Smooth muscle cell (in vitro differentiated cells): ENCODE measurements at regions not wholly inside any gene's neighbourhood (a gene's known extent, or its start where the extent isn't known, plus 50 kb on each side); places are given as distances from the start of the nearest gene placed in this dataset.

ENCODE experiments used
- DNase-seq: peaks from one replicate; lab custom pipeline; 2025; ENCODE audit not compliant: unreplicated experiment; lab: John Stamatoyannopoulos, UW
- H2AFZ ChIP-seq: fragments of 200-600 bp; sonication (generic); 2 replicates; pipeline ENCODE4 v1.6.0; 2016; ENCODE audit warnings: antibody characterized with exemption, low read depth, mild to moderate bottlenecking
- H3F3A ChIP-seq: fragments of 200-600 bp; sonication (generic); 2 replicates; pipeline ENCODE4 v1.6.0; 2017; ENCODE audit warnings: antibody characterized with exemption, low read depth
- H3K27ac ChIP-seq: fragments of 200-600 bp; sonication (generic); 2 replicates; pipeline ENCODE4 v1.5.1; 2016; ENCODE audit warnings: low read depth, mild to moderate bottlenecking
- H3K27me3 ChIP-seq: fragments of 200-600 bp; sonication (generic); 2 replicates; pipeline ENCODE4 v1.6.1; 2016; ENCODE audit warnings: low read depth, mild to moderate bottlenecking
- H3K36me3 ChIP-seq: fragments of 200-600 bp; sonication (generic); 2 replicates; pipeline ENCODE4 v1.5.1; 2016; ENCODE audit warnings: low read depth
- H3K4me1 ChIP-seq: fragments of 200-600 bp; sonication (generic); 2 replicates; pipeline ENCODE4 v1.5.1; 2016; ENCODE audit warnings: low read depth
- H3K4me2 ChIP-seq: fragments of 200-600 bp; sonication (generic); 2 replicates; pipeline ENCODE4 v1.6.0; 2016; ENCODE audit warnings: mild to moderate bottlenecking
- H3K4me3 ChIP-seq: fragments of 200-600 bp; sonication (generic); 2 replicates; pipeline ENCODE4 v1.5.1; 2016; ENCODE audit warnings: mild to moderate bottlenecking
- H3K79me2 ChIP-seq: fragments of 200-600 bp; sonication (generic); 2 replicates; pipeline ENCODE4 v1.6.0; 2016; ENCODE audit warnings: low read depth, mild to moderate bottlenecking
- H3K9ac ChIP-seq: fragments of 200-600 bp; sonication (generic); 2 replicates; pipeline ENCODE4 v1.6.0; 2016; ENCODE audit warnings: low read depth
- H3K9me3 ChIP-seq: fragments of 200-600 bp; sonication (generic); replicated peaks from 2 replicates; pipeline ENCODE4 v1.5.1; 2016; ENCODE audit warnings: low read depth
- H4K20me1 ChIP-seq: fragments of 200-600 bp; sonication (generic); 2 replicates; pipeline ENCODE4 v1.6.0; 2016; ENCODE audit warnings: low read depth
- WGBS: methylation state at CpG from one replicate; pipeline ENCODE4 v1.1.7; 2016; ENCODE audit warnings: low lambda C conversion rate; 5-methylcytosine and 5-hydroxymethylcytosine counted together
- TF ChIP-seq, protein P1 (sequence below): fragments of 200-600 bp; sonication (generic); IDR thresholded peaks from 2 replicates; pipeline ENCODE4 v1.5.1; 2017; ENCODE audit warnings: borderline replicate concordance, mild to moderate bottlenecking, antibody characterized with exemption; ENCODE audit not compliant: insufficient read depth, poor library complexity, severe bottlenecking

DNA sequence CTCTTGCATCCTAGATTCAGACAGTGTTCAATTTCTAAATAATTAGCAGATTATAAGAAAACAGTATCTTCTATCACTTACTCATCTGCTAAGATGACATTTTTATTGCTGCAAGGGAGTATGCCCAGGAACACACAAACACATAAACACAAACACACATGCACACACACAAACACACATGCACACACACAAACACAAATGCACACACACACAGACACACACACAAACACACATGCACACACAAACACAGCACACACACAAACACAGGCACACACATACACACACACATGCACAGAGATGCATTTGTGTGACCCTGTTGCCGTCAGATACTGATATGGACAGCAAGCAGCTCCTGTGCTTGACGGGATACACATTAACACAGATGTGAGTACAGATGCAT lies 612.9 kb downstream of the IRX1 start:
- H3F3A ChIP-seq, result no peaks in the 10 kb centered on the region
- no peak overlapping the region for H3K27ac ChIP-seq
- H2AFZ ChIP-seq, result no peak overlapping the region
- TF ChIP-seq, protein P1, sequence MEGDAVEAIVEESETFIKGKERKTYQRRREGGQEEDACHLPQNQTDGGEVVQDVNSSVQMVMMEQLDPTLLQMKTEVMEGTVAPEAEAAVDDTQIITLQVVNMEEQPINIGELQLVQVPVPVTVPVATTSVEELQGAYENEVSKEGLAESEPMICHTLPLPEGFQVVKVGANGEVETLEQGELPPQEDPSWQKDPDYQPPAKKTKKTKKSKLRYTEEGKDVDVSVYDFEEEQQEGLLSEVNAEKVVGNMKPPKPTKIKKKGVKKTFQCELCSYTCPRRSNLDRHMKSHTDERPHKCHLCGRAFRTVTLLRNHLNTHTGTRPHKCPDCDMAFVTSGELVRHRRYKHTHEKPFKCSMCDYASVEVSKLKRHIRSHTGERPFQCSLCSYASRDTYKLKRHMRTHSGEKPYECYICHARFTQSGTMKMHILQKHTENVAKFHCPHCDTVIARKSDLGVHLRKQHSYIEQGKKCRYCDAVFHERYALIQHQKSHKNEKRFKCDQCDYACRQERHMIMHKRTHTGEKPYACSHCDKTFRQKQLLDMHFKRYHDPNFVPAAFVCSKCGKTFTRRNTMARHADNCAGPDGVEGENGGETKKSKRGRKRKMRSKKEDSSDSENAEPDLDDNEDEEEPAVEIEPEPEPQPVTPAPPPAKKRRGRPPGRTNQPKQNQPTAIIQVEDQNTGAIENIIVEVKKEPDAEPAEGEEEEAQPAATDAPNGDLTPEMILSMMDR, result no peak
- H3K9ac ChIP-seq, result no peak overlapping the region
- DNase-seq, result no peak
- peaks cover 7% of the 10 kb centered on the region for H3K4me1 ChIP-seq
- peaks cover 9% of the 10 kb centered on the region for H3K27me3 ChIP-seq
- no peaks in the 10 kb centered on the region for H3K36me3 ChIP-seq
- no peaks in the 10 kb centered on the region for H3K9me3 ChIP-seq
- H3K79me2 ChIP-seq, result no peaks in the 10 kb centered on the region
- no peaks in the 10 kb centered on the region for H4K20me1 ChIP-seq
- H3K4me3 ChIP-seq, result no peak overlapping the region
- 93% methylated on average over 2 of the region's 2 CpGs for WGBS
- no peak overlapping the region for H3K4me2 ChIP-seq

DNA sequence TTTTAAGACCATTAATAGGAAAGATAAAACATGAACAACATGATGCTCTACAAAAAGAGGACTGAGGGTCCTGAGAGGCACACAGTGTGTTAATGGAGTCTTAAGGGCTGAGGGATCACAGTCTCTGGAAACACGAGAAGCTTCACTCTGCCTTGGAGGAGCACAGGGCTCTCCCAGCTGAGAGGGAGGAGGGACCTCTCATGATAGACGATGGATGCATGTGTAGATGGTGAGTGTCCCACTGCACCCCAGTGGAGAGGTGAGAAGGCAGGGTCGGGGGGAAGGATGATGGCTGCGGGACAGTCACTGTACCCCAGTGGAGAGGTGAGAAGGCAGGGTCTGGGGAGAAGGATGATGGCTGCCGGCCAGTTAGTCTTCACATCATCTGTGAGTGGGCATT lies 613.4 kb downstream of the IRX1 start:
- WGBS, result 90% methylated on average over 5 of the region's 5 CpGs
- TF ChIP-seq, protein P1, result no peak
- Histone ChIP-seq H3K9me3 (no peaks in the 10 kb centered on the region), H4K20me1 (no peaks in the 10 kb centered on the region), H3K4me2 (no peak overlapping the region), H3F3A (no peaks in the 10 kb centered on the region), H3K9ac (no peak overlapping the region), H3K4me1 (peaks cover 7% of the 10 kb centered on the region), H3K36me3 (no peaks in the 10 kb centered on the region), H3K79me2 (no peaks in the 10 kb centered on the region), H2AFZ (no peak overlapping the region), H3K27me3 (peaks cover 9% of the 10 kb centered on the region), H3K4me3 (no peak overlapping the region), H3K27ac (no peak overlapping the region)
- DNase-seq, result no peak

DNA sequence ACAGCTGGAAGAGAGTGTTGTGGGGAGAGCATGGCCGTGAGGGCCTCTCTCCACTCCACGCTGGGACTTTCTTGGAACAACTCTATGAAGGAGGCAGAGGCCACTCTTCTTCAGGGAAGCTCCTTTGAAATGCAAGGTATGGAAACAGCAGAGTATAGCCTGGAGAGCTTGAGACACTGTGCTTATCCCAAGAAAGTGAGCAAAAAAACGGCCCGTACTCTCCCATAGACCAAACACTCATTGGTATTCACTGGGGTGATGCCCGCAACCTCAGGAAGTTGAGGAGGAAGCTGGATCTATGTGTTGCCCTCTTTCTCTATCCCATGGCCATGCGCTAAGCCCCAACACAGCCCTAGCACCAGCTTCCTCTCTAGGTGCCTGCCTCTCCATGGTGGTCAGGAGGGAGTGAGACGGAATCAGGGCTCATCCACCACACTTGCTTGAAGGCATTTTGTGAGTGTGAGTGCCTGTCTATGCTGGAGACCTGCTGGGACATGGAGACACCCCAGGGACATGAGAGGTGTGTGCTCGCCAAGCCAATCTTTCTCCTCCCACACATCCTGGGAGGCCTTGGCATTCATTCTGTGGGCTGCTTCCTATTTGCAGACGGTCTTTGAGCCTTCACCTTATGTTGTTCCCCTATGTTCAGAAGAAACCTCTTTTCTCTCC lies 616.6 kb downstream of the IRX1 start:
- Histone ChIP-seq H3K27ac (no peak overlapping the region), H3K4me2 (no peak overlapping the region), H4K20me1 (no peaks in the 10 kb centered on the region), H3K4me3 (no peak overlapping the region), H3F3A (no peaks in the 10 kb centered on the region), H2AFZ (no peak overlapping the region), H3K27me3 (peaks cover 9% of the 10 kb centered on the region), H3K9me3 (no peaks in the 10 kb centered on the region), H3K79me2 (no peaks in the 10 kb centered on the region), H3K9ac (no peak overlapping the region), H3K36me3 (no peaks in the 10 kb centered on the region), H3K4me1 (peaks cover 7% of the 10 kb centered on the region)
- TF ChIP-seq, protein P1, result no peak
- WGBS, result 67% methylated on average over 9 of the region's 9 CpGs
- DNase-seq, result no peak

DNA sequence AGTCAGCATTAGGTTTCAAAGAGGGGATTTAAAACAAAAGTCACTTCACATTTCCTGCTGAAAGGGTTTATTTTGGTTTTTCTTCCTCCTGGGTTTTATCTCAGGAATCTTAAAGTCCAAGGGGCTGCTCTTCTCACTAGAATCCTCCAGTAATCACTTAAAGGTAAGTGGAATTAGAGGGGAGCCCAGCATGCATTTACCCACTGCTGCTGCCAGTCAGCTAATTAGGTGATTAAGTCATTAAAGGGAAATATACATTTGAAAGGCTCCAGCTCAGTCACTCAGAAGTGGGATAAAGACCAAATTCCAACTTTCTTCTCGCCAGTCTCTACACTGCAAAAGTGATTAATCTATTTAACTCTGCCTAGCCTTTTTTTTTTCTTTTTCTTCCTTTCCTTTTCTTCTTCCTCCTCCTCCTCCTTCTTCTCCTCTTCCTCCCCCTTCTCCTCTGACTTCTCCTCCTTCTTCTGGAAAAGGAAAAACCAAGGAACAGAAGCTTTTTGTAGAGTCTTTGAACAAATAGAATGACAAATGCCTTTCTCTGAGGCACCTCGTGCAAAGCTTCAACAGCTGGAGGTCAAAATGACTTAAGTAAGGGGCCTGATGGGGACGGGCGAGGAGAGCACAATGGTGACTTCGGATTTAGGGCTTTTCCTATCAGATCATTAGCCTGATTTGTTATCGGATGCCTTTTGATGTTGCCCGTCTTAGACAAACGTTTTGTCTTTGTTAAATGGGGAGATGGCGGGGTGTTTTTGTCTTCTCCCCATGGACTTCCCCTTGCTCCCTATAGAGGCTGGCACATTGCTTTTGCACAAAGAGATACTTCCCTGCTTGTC lies 617.6 kb downstream of the IRX1 start:
- TF ChIP-seq, protein P1, result no peak
- no peak overlapping the region for H2AFZ ChIP-seq
- H3K4me2 ChIP-seq, result no peak overlapping the region
- H3F3A ChIP-seq, result no peaks in the 10 kb centered on the region
- H4K20me1 ChIP-seq, result no peaks in the 10 kb centered on the region
- no peak for DNase-seq
- H3K27me3 ChIP-seq, result peaks cover 9% of the 10 kb centered on the region
- H3K36me3 ChIP-seq, result no peaks in the 10 kb centered on the region
- 13% methylated on average over 9 of the region's 9 CpGs for WGBS
- peaks cover 7% of the 10 kb centered on the region for H3K4me1 ChIP-seq
- H3K9ac ChIP-seq, result no peak overlapping the region
- H3K4me3 ChIP-seq, result no peak overlapping the region
- H3K79me2 ChIP-seq, result no peaks in the 10 kb centered on the region
- H3K27ac ChIP-seq, result no peak overlapping the region
- H3K9me3 ChIP-seq, result no peaks in the 10 kb centered on the region
